ENCODE measurements at regions not wholly inside any gene's neighbourhood (a gene's known extent, or its start where the extent isn't known, plus 50 kb on each side); places are given as distances from the start of the nearest gene placed in this dataset.

- H3F3A ChIP-seq (ENCODE audit: low read depth): no peaks in the 10 kb centered on the region
- H3K4me2 ChIP-seq (ENCODE audit: low read depth, low read length, poor library complexity, severe bottlenecking): no peak overlapping the region
- no peaks in the 10 kb centered on the region for H3K9me3 ChIP-seq (ENCODE audit: insufficient read depth, low read depth, low read length)
- no peaks in the 10 kb centered on the region for H3K79me2 ChIP-seq (ENCODE audit: insufficient read depth, low read length)
- no peak overlapping the region for H3K4me3 ChIP-seq (ENCODE audit: low read length, poor library complexity, severe bottlenecking)
- H3K4me1 ChIP-seq (ENCODE audit: insufficient read depth, low read length, poor library complexity, severe bottlenecking): peaks cover 6% of the 10 kb centered on the region
- no peaks in the 10 kb centered on the region for H4K20me1 ChIP-seq (ENCODE audit: insufficient read depth, low read length, poor library complexity, severe bottlenecking)
- TF ChIP-seq, protein P1, sequence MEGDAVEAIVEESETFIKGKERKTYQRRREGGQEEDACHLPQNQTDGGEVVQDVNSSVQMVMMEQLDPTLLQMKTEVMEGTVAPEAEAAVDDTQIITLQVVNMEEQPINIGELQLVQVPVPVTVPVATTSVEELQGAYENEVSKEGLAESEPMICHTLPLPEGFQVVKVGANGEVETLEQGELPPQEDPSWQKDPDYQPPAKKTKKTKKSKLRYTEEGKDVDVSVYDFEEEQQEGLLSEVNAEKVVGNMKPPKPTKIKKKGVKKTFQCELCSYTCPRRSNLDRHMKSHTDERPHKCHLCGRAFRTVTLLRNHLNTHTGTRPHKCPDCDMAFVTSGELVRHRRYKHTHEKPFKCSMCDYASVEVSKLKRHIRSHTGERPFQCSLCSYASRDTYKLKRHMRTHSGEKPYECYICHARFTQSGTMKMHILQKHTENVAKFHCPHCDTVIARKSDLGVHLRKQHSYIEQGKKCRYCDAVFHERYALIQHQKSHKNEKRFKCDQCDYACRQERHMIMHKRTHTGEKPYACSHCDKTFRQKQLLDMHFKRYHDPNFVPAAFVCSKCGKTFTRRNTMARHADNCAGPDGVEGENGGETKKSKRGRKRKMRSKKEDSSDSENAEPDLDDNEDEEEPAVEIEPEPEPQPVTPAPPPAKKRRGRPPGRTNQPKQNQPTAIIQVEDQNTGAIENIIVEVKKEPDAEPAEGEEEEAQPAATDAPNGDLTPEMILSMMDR (conservative IDR thresholded peaks at IDR 0.05; ENCODE audit: low read length): no peak
- TF ChIP-seq EZH2phosphoT487 (IDR thresholded peaks at IDR 0.05; ENCODE audit: borderline replicate concordance): no peak
- H2AFZ ChIP-seq (ENCODE audit: low read length): no peak overlapping the region
- H3K9me2 ChIP-seq (replicated peaks; ENCODE audit: low read depth, low read length): no peaks in the 10 kb centered on the region
- no peaks in the 10 kb centered on the region for H3K36me3 ChIP-seq (ENCODE audit: insufficient read depth, low read length)
- no peak overlapping the region for H3K9ac ChIP-seq (ENCODE audit: low read depth, low read length, poor library complexity, severe bottlenecking)
- no peaks in the 10 kb centered on the region for H3K27me3 ChIP-seq (ENCODE audit: insufficient read depth, low read length, poor library complexity, severe bottlenecking)
Measured at GRCh38 chr2:43074052-43074451, 152.4 kb downstream of the ZFP36L2 start.

DNA sequence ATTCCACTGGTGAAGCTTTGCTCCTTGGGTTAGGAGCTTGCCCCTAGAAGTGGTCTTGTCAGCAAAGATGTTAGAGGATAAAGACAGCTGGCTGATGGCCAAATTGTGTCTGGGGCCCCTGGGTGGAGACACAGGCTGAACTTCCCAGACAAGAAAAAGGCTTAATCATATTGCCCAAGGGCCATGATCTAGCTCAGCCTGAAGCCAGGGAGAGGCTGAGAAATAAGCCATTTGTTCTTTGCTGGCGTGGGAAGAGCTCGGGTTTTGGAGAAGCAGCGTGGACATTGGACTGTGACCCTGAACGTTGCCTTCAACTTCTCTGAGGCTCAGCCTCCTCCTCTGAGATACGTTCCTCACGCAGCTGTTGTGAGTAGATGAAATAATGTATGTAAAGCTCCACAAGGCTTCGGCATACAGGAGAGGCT lies 153.0 kb downstream of the ZFP36L2 start:
- Histone ChIP-seq H3K79me2 (ENCODE audit: insufficient read depth, low read length) (no peaks in the 10 kb centered on the region), H3K9me2 (replicated peaks; ENCODE audit: low read depth, low read length) (no peaks in the 10 kb centered on the region), H3K4me1 (ENCODE audit: insufficient read depth, low read length, poor library complexity, severe bottlenecking) (peaks cover 6% of the 10 kb centered on the region), H3K36me3 (ENCODE audit: insufficient read depth, low read length) (no peaks in the 10 kb centered on the region), H3K4me3 (ENCODE audit: low read length, poor library complexity, severe bottlenecking) (no peak overlapping the region), H2AFZ (ENCODE audit: low read length) (no peak overlapping the region), H3K9me3 (ENCODE audit: insufficient read depth, low read depth, low read length) (no peaks in the 10 kb centered on the region), H4K20me1 (ENCODE audit: insufficient read depth, low read length, poor library complexity, severe bottlenecking) (no peaks in the 10 kb centered on the region), H3F3A (ENCODE audit: low read depth) (no peaks in the 10 kb centered on the region), H3K9ac (ENCODE audit: low read depth, low read length, poor library complexity, severe bottlenecking) (no peak overlapping the region), H3K4me2 (ENCODE audit: low read depth, low read length, poor library complexity, severe bottlenecking) (no peak overlapping the region), H3K27me3 (ENCODE audit: insufficient read depth, low read length, poor library complexity, severe bottlenecking) (no peaks in the 10 kb centered on the region)
- TF ChIP-seq EZH2phosphoT487 (IDR thresholded peaks at IDR 0.05; ENCODE audit: borderline replicate concordance): no peak
- TF ChIP-seq, protein P1 (conservative IDR thresholded peaks at IDR 0.05; ENCODE audit: low read length): no peak

GRCh38 chr2:43071599-43072550 lies 154.5 kb downstream of the ZFP36L2 start:
- H3K36me3 ChIP-seq (ENCODE audit: insufficient read depth, low read length): no peaks in the 10 kb centered on the region
- H2AFZ ChIP-seq (ENCODE audit: low read length): no peak overlapping the region
- H3K27me3 ChIP-seq (ENCODE audit: insufficient read depth, low read length, poor library complexity, severe bottlenecking): no peaks in the 10 kb centered on the region
- no peaks in the 10 kb centered on the region for H3K9me2 ChIP-seq (replicated peaks; ENCODE audit: low read depth, low read length)
- TF ChIP-seq, protein P1 (conservative IDR thresholded peaks at IDR 0.05; ENCODE audit: low read length): no peak
- no peak for TF ChIP-seq EZH2phosphoT487 (IDR thresholded peaks at IDR 0.05; ENCODE audit: borderline replicate concordance)
- H3F3A ChIP-seq (ENCODE audit: low read depth): no peaks in the 10 kb centered on the region
- no peak overlapping the region for H3K9ac ChIP-seq (ENCODE audit: low read depth, low read length, poor library complexity, severe bottlenecking)
- peaks cover 6% of the 10 kb centered on the region for H3K4me1 ChIP-seq (ENCODE audit: insufficient read depth, low read length, poor library complexity, severe bottlenecking)
- H3K79me2 ChIP-seq (ENCODE audit: insufficient read depth, low read length): no peaks in the 10 kb centered on the region
- no peaks in the 10 kb centered on the region for H3K9me3 ChIP-seq (ENCODE audit: insufficient read depth, low read depth, low read length)
- H4K20me1 ChIP-seq (ENCODE audit: insufficient read depth, low read length, poor library complexity, severe bottlenecking): no peaks in the 10 kb centered on the region
- no peak overlapping the region for H3K4me3 ChIP-seq (ENCODE audit: low read length, poor library complexity, severe bottlenecking)
- no peak overlapping the region for H3K4me2 ChIP-seq (ENCODE audit: low read depth, low read length, poor library complexity, severe bottlenecking)

All from Loucy (cell line).